Liver (tissue), 8 donors: ENCODE measurements at regions not wholly inside any gene's neighbourhood (a gene's known extent, or its start where the extent isn't known, plus 50 kb on each side); places are given as distances from the start of the nearest gene placed in this dataset.

Source experiments
- DNase-seq: peaks from one replicate; pipeline ENCODE4 v3.0.0-alpha.2; 2017; ENCODE audit warnings: low spot score
- H3K27ac ChIP-seq, 2 donors: one replicate each; pipeline ENCODE4 v1.7.0; 2013; ENCODE audit warnings: inconsistent platforms in 2 of 2, low read length in 2 of 2, control low read depth in 1 of 2, low read depth in 1 of 2, mild to moderate bottlenecking in 1 of 2
- H3K27me3 ChIP-seq, 4 donors: one replicate each; pipeline versions ENCODE4 v1.6.1 to v1.7.0; 2013; ENCODE audit warnings: low read length in 3 of 4, inconsistent platforms in 1 of 4, mild to moderate bottlenecking in 1 of 4, moderate library complexity in 1 of 4; ENCODE audit not compliant: control insufficient read depth in 4 of 4, insufficient read depth in 4 of 4
- H3K36me3 ChIP-seq, 4 donors: one replicate each; pipeline versions ENCODE4 v1.6.1 to v1.7.0; 2013; ENCODE audit warnings: low read length in 3 of 4, mild to moderate bottlenecking in 3 of 4, low read depth in 1 of 4, moderate library complexity in 1 of 4; ENCODE audit not compliant: control insufficient read depth in 4 of 4, insufficient read depth in 3 of 4
- H3K4me1 ChIP-seq, 4 donors: one replicate each; pipeline versions ENCODE4 v1.6.1 to v1.7.0; 2013; ENCODE audit warnings: low read length in 3 of 4, mild to moderate bottlenecking in 3 of 4, moderate library complexity in 1 of 4; ENCODE audit not compliant: control insufficient read depth in 4 of 4, insufficient read depth in 4 of 4
- H3K4me3 ChIP-seq, 3 donors: one replicate each; pipeline versions ENCODE4 v1.6.1 to v1.7.0; 2013; ENCODE audit warnings: low read length in 3 of 3, control low read depth in 1 of 3, low read depth in 1 of 3, mild to moderate bottlenecking in 1 of 3
- H3K9ac ChIP-seq, 2 donors: one replicate each; pipeline ENCODE4 v1.7.0; 2013; ENCODE audit warnings: low read length in 2 of 2, mild to moderate bottlenecking in 2 of 2, moderate library complexity in 2 of 2, control low read depth in 1 of 2, low read depth in 1 of 2
- H3K9me3 ChIP-seq, 4 donors: one replicate each; pipeline versions ENCODE4 v1.6.1 to v1.7.0; 2013; ENCODE audit warnings: low read length in 3 of 4; ENCODE audit not compliant: control insufficient read depth in 4 of 4
- ATF3 ChIP-seq: IDR thresholded peaks from 2 replicates; pipeline ENCODE4 v1.6.1; 2016; ENCODE audit warnings: antibody characterized with exemption
- EGR1 ChIP-seq, 2 donors: IDR thresholded peaks; 2 replicates each; pipeline ENCODE4 v1.6.1; 2016 to 2018; ENCODE audit warnings: antibody characterized with exemption in 2 of 2, low read depth in 2 of 2
- FOXA1 ChIP-seq: IDR thresholded peaks from 2 replicates; pipeline ENCODE4 v1.6.1; 2016; ENCODE audit warnings: antibody characterized with exemption
- FOXA2 ChIP-seq: IDR thresholded peaks from 2 replicates; pipeline ENCODE4 v1.6.1; 2016; ENCODE audit warnings: antibody characterized with exemption
- GABPA ChIP-seq, 2 donors: IDR thresholded peaks in 1 of 2; conservative IDR thresholded peaks in 1 of 2; 2 replicates each; pipeline ENCODE4 v1.6.1; 2016; ENCODE audit warnings: antibody characterized with exemption in 2 of 2, mild to moderate bottlenecking in 1 of 2, moderate library complexity in 1 of 2
- HNF4A ChIP-seq, 2 donors: conservative IDR thresholded peaks; 2 replicates each; pipeline ENCODE4 v1.6.1; 2016; ENCODE audit warnings: antibody characterized with exemption in 2 of 2, mild to moderate bottlenecking in 2 of 2
- HNF4G ChIP-seq: IDR thresholded peaks from 2 replicates; pipeline ENCODE4 v1.6.1; 2016; ENCODE audit warnings: antibody characterized with exemption
- JUND ChIP-seq, 2 donors: IDR thresholded peaks; 2 replicates each; pipeline ENCODE4 v1.6.1; 2016; ENCODE audit warnings: antibody characterized with exemption in 2 of 2
- MAX ChIP-seq: IDR thresholded peaks from 2 replicates; pipeline ENCODE4 v1.6.1; 2016; ENCODE audit warnings: antibody characterized with exemption
- NR2F2 ChIP-seq: IDR thresholded peaks from 2 replicates; pipeline ENCODE4 v1.6.1; 2016; ENCODE audit warnings: antibody characterized with exemption
- RAD21 ChIP-seq, 2 donors: IDR thresholded peaks; 2 replicates each; pipeline ENCODE4 v1.6.1; 2016; ENCODE audit warnings: antibody characterized with exemption in 2 of 2, mild to moderate bottlenecking in 2 of 2
- RXRA ChIP-seq, 2 donors: IDR thresholded peaks; 2 replicates each; pipeline ENCODE4 v1.6.1; 2017 to 2018; ENCODE audit warnings: antibody characterized with exemption in 2 of 2, mild to moderate bottlenecking in 1 of 2
- SP1 ChIP-seq: IDR thresholded peaks from 2 replicates; pipeline ENCODE4 v1.6.1; 2018; ENCODE audit warnings: antibody characterized with exemption, mild to moderate bottlenecking
- TAF1 ChIP-seq: conservative IDR thresholded peaks from 2 replicates; pipeline ENCODE4 v1.6.1; 2016; ENCODE audit warnings: antibody characterized with exemption, mild to moderate bottlenecking
- YY1 ChIP-seq: IDR thresholded peaks from 2 replicates; pipeline ENCODE4 v1.6.1; 2016; ENCODE audit warnings: antibody characterized with exemption, mild to moderate bottlenecking
- WGBS: extraction: QIAGEN DNeasy Blood & Tissue Kit; methylation state at CpG from one replicate; pipeline ENCODE4 v1.1.7; 2013; 5-methylcytosine and 5-hydroxymethylcytosine counted together
- TF ChIP-seq, protein P1 (sequence below): IDR thresholded peaks from 2 replicates; pipeline ENCODE4 v1.6.1; 2016; ENCODE audit warnings: antibody characterized with exemption
- TF ChIP-seq, protein P2 (sequence below): IDR thresholded peaks from 2 replicates; pipeline ENCODE4 v1.6.1; 2016; ENCODE audit warnings: antibody characterized with exemption, mild to moderate bottlenecking
- TF ChIP-seq, protein P3 (sequence below): fragments of 150-350 bp; IDR thresholded peaks from 2 replicates; pipeline ENCODE4 v1.5.1; 2017; ENCODE audit warnings: improper control_type of control experiment, low read depth, low read length; ENCODE audit not compliant: missing input control
- donor health status: healthy.
- donor health status: healthy.
- donor health status: healthy.
- donor health status: healthy.
- donor health status: healthy.

- 96% methylated on average over 2 of the region's 2 CpGs for WGBS
These were observed 289.0 kb downstream of the SNX13 start for GRCh38 chr7:17651341-17651740.

More at GRCh38 chr7:17651341-17651740, 289.0 kb downstream of the SNX13 start:
- Histone ChIP-seq H3K4me1 (peaks cover 0 to 1% (median 1%) of the 10 kb centered on the region in 4 donors), H3K9me3 (no peaks in the 10 kb centered on the region), H3K27ac (no peak overlapping the region), H3K4me3 (no peak overlapping the region), H3K27me3 (no peaks in the 10 kb centered on the region), H3K36me3 (no peaks in the 10 kb centered on the region), H3K9ac (no peak overlapping the region)
- no peak for DNase-seq
- no peak for TF ChIP-seq YY1
- TF ChIP-seq HNF4G = no peak
- TF ChIP-seq TAF1 = no peak
- no peak for TF ChIP-seq EGR1 (IDR thresholded peaks at IDR 0.05; ENCODE audit: low read depth in 2 of 2)
- no peak for TF ChIP-seq FOXA2
- TF ChIP-seq, protein P1, sequence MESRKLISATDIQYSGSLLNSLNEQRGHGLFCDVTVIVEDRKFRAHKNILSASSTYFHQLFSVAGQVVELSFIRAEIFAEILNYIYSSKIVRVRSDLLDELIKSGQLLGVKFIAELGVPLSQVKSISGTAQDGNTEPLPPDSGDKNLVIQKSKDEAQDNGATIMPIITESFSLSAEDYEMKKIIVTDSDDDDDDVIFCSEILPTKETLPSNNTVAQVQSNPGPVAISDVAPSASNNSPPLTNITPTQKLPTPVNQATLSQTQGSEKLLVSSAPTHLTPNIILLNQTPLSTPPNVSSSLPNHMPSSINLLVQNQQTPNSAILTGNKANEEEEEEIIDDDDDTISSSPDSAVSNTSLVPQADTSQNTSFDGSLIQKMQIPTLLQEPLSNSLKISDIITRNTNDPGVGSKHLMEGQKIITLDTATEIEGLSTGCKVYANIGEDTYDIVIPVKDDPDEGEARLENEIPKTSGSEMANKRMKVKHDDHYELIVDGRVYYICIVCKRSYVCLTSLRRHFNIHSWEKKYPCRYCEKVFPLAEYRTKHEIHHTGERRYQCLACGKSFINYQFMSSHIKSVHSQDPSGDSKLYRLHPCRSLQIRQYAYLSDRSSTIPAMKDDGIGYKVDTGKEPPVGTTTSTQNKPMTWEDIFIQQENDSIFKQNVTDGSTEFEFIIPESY = no peak
- no peak for TF ChIP-seq NR2F2
- no peak for TF ChIP-seq FOXA1
- no peak for TF ChIP-seq ATF3
- TF ChIP-seq SP1 = no peak
- TF ChIP-seq RXRA (IDR thresholded peaks at IDR 0.05) = no peak
- TF ChIP-seq JUND (IDR thresholded peaks at IDR 0.05) = no peak
- TF ChIP-seq, protein P2, sequence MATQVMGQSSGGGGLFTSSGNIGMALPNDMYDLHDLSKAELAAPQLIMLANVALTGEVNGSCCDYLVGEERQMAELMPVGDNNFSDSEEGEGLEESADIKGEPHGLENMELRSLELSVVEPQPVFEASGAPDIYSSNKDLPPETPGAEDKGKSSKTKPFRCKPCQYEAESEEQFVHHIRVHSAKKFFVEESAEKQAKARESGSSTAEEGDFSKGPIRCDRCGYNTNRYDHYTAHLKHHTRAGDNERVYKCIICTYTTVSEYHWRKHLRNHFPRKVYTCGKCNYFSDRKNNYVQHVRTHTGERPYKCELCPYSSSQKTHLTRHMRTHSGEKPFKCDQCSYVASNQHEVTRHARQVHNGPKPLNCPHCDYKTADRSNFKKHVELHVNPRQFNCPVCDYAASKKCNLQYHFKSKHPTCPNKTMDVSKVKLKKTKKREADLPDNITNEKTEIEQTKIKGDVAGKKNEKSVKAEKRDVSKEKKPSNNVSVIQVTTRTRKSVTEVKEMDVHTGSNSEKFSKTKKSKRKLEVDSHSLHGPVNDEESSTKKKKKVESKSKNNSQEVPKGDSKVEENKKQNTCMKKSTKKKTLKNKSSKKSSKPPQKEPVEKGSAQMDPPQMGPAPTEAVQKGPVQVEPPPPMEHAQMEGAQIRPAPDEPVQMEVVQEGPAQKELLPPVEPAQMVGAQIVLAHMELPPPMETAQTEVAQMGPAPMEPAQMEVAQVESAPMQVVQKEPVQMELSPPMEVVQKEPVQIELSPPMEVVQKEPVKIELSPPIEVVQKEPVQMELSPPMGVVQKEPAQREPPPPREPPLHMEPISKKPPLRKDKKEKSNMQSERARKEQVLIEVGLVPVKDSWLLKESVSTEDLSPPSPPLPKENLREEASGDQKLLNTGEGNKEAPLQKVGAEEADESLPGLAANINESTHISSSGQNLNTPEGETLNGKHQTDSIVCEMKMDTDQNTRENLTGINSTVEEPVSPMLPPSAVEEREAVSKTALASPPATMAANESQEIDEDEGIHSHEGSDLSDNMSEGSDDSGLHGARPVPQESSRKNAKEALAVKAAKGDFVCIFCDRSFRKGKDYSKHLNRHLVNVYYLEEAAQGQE = no peak
- TF ChIP-seq GABPA (IDR thresholded peaks at IDR 0.05 in 1 of 2, conservative IDR thresholded peaks at IDR 0.05 in 1 of 2) = no peak
- TF ChIP-seq, protein P3, sequence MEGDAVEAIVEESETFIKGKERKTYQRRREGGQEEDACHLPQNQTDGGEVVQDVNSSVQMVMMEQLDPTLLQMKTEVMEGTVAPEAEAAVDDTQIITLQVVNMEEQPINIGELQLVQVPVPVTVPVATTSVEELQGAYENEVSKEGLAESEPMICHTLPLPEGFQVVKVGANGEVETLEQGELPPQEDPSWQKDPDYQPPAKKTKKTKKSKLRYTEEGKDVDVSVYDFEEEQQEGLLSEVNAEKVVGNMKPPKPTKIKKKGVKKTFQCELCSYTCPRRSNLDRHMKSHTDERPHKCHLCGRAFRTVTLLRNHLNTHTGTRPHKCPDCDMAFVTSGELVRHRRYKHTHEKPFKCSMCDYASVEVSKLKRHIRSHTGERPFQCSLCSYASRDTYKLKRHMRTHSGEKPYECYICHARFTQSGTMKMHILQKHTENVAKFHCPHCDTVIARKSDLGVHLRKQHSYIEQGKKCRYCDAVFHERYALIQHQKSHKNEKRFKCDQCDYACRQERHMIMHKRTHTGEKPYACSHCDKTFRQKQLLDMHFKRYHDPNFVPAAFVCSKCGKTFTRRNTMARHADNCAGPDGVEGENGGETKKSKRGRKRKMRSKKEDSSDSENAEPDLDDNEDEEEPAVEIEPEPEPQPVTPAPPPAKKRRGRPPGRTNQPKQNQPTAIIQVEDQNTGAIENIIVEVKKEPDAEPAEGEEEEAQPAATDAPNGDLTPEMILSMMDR = no peak
- no peak for TF ChIP-seq MAX
- TF ChIP-seq HNF4A (conservative IDR thresholded peaks at IDR 0.05) = no peak
- no peak for TF ChIP-seq RAD21 (IDR thresholded peaks at IDR 0.05)
